Urinary bladder (tissue), 3 donors: ENCODE measurements at regions not wholly inside any gene's neighbourhood (a gene's known extent, or its start where the extent isn't known, plus 50 kb on each side); places are given as distances from the start of the nearest gene placed in this dataset.
"Not testable (repeated sequence)": the region's sequence is repeated elsewhere in the genome, so short reads cannot be mapped to it uniquely, and the experiment has no call there.

Experiments
- DNase-seq: peaks from one replicate; pipeline ENCODE4 v3.0.0-alpha.2; 2015; ENCODE audit errors: extremely low spot score
- H3K27ac ChIP-seq: one replicate; pipeline ENCODE4 v1.5.1; 2013; ENCODE audit warnings: low read depth, mild to moderate bottlenecking, moderate library complexity
- H3K36me3 ChIP-seq: one replicate; pipeline ENCODE4 v1.6.1; 2013; ENCODE audit warnings: mild to moderate bottlenecking, moderate library complexity; ENCODE audit not compliant: insufficient read depth
- H3K4me1 ChIP-seq: one replicate; pipeline ENCODE4 v1.6.1; 2013; ENCODE audit warnings: mild to moderate bottlenecking, moderate library complexity; ENCODE audit not compliant: insufficient read depth
- H3K4me3 ChIP-seq: one replicate; pipeline ENCODE4 v1.5.1; 2013; ENCODE audit warnings: low read depth, low read length
- WGBS: extraction: QIAGEN DNeasy Blood & Tissue Kit; methylation state at CpG from one replicate; pipeline ENCODE4 v1.1.7; 2013; 5-methylcytosine and 5-hydroxymethylcytosine counted together
- donor health status: healthy with polysubstance abuse.
- donor health status: healthy.

GRCh38 chr5:155562158-155562557 lies 548.6 kb downstream of the KIF4B start:
- Histone ChIP-seq H3K36me3 (no peaks in the 10 kb centered on the region), H3K27ac (no peak overlapping the region), H3K4me1 (no peaks in the 10 kb centered on the region), H3K4me3 (no peak overlapping the region)
- WGBS, result 36% methylated on average over 3 of the region's 3 CpGs
- no peak for DNase-seq

- Histone ChIP-seq H3K27ac (no peak overlapping the region), H3K4me3 (no peak overlapping the region), H3K36me3 (no peaks in the 10 kb centered on the region), H3K4me1 (no peaks in the 10 kb centered on the region)
- DNase-seq, result no peak
- WGBS, result 86% methylated on average over 12 of the region's 12 CpGs
Measured at GRCh38 chr5:155564541-155564940, 551.0 kb downstream of the KIF4B start.

GRCh38 chr5:155575861-155576260 lies 562.3 kb downstream of the KIF4B start:
- H3K4me3 ChIP-seq, result no peak overlapping the region
- 64% methylated on average over 3 of the region's 3 CpGs for WGBS
- no peaks in the 10 kb centered on the region for H3K4me1 ChIP-seq
- H3K27ac ChIP-seq, result no peak overlapping the region
- DNase-seq, result no peak
- H3K36me3 ChIP-seq, result no peaks in the 10 kb centered on the region

GRCh38 chr5:155586808-155587207 lies 573.3 kb downstream of the KIF4B start:
- not testable (repeated sequence) for H3K36me3 ChIP-seq

GRCh38 chr5:155587458-155587857 lies 573.9 kb downstream of the KIF4B start:
- DNase-seq, result no peak
- Histone ChIP-seq H3K4me3 (no peak overlapping the region), H3K36me3 (no peaks in the 10 kb centered on the region), H3K27ac (no peak overlapping the region), H3K4me1 (no peaks in the 10 kb centered on the region)
- 41% methylated on average over 1 of the region's 1 CpG for WGBS

More at GRCh38 chr5:155586808-155587207, 573.3 kb downstream of the KIF4B start:
- not testable (repeated sequence) for H3K4me3 ChIP-seq, H3K27ac ChIP-seq, H3K4me1 ChIP-seq, DNase-seq
- 96% methylated on average over 21 of the region's 21 CpGs for WGBS

- 88% methylated on average over 4 of the region's 4 CpGs for WGBS
- H3K27ac ChIP-seq, result no peak overlapping the region
- no peaks in the 10 kb centered on the region for H3K36me3 ChIP-seq
- no peaks in the 10 kb centered on the region for H3K4me1 ChIP-seq
- DNase-seq, result no peak
- H3K4me3 ChIP-seq, result no peak overlapping the region
Measured at GRCh38 chr5:155591273-155591672, 577.7 kb downstream of the KIF4B start.

GRCh38 chr5:155594270-155594669 lies 580.7 kb downstream of the KIF4B start:
- Histone ChIP-seq H3K27ac (no peak overlapping the region), H3K36me3 (no peaks in the 10 kb centered on the region), H3K4me1 (no peaks in the 10 kb centered on the region), H3K4me3 (no peak overlapping the region)
- DNase-seq, result no peak
- 29% methylated on average over 1 of the region's 1 CpG for WGBS

- WGBS, result 86% methylated on average over 2 of the region's 2 CpGs
- DNase-seq, result no peak
Measured at GRCh38 chr5:155595791-155596190, 582.2 kb downstream of the KIF4B start.

GRCh38 chr5:155598552-155598951 lies 585.0 kb downstream of the KIF4B start:
- Histone ChIP-seq H3K4me1 (no peaks in the 10 kb centered on the region), H3K27ac (no peak overlapping the region), H3K36me3 (no peaks in the 10 kb centered on the region), H3K4me3 (no peak overlapping the region)
- DNase-seq, result no peak
- WGBS, result 82% methylated on average over 4 of the region's 4 CpGs

More at GRCh38 chr5:155595791-155596190, 582.2 kb downstream of the KIF4B start:
- H3K4me1 ChIP-seq, result no peaks in the 10 kb centered on the region
- H3K27ac ChIP-seq, result no peak overlapping the region
- no peaks in the 10 kb centered on the region for H3K36me3 ChIP-seq
- no peak overlapping the region for H3K4me3 ChIP-seq

GRCh38 chr5:155605920-155606319 lies 592.4 kb downstream of the KIF4B start:
- no peak overlapping the region for H3K27ac ChIP-seq
- no peak overlapping the region for H3K4me3 ChIP-seq
- H3K4me1 ChIP-seq, result no peaks in the 10 kb centered on the region
- WGBS, result 78% methylated on average over 1 of the region's 1 CpG
- DNase-seq, result no peak
- H3K36me3 ChIP-seq, result no peaks in the 10 kb centered on the region

- WGBS, result 49% methylated on average over 4 of the region's 4 CpGs
- no peaks in the 10 kb centered on the region for H3K4me1 ChIP-seq
- H3K36me3 ChIP-seq, result no peaks in the 10 kb centered on the region
- DNase-seq, result no peak
- H3K4me3 ChIP-seq, result no peak overlapping the region
- no peak overlapping the region for H3K27ac ChIP-seq
Measured at GRCh38 chr5:155616779-155617392, 603.3 kb downstream of the KIF4B start.

GRCh38 chr5:155619688-155620087 lies 606.1 kb downstream of the KIF4B start:
- 70% methylated on average over 5 of the region's 5 CpGs for WGBS
- no peak for DNase-seq
- Histone ChIP-seq H3K36me3 (no peaks in the 10 kb centered on the region), H3K4me3 (no peak overlapping the region), H3K4me1 (no peaks in the 10 kb centered on the region), H3K27ac (no peak overlapping the region)

GRCh38 chr5:155620821-155621410 lies 607.4 kb downstream of the KIF4B start:
- no peak for DNase-seq
- H3K27ac ChIP-seq, result no peak overlapping the region
- WGBS, result 41% methylated on average over 7 of the region's 7 CpGs
- no peaks in the 10 kb centered on the region for H3K36me3 ChIP-seq
- no peaks in the 10 kb centered on the region for H3K4me1 ChIP-seq
- no peak overlapping the region for H3K4me3 ChIP-seq

GRCh38 chr5:155624597-155625241 lies 611.2 kb downstream of the KIF4B start:
- H3K4me1 ChIP-seq, result no peaks in the 10 kb centered on the region
- WGBS, result 73% methylated on average over 5 of the region's 5 CpGs
- H3K4me3 ChIP-seq, result no peak overlapping the region
- DNase-seq, result no peak
- no peaks in the 10 kb centered on the region for H3K36me3 ChIP-seq
- H3K27ac ChIP-seq, result no peak overlapping the region
